ENCODE measurements at regions not wholly inside any gene's neighbourhood (a gene's known extent, or its start where the extent isn't known, plus 50 kb on each side); places are given as distances from the start of the nearest gene placed in this dataset.

GRCh38 chr2:183709829-183710228, 585.6 kb downstream of the NUP35 start:
- Mint-ChIP-seq H3K27me3 (no peaks in the 10 kb centered on the region), H3K27ac (no peak overlapping the region), H3K36me3 (ENCODE audit: insufficient read depth) (no peaks in the 10 kb centered on the region), H3K4me3 (ENCODE audit: low read depth) (no peak overlapping the region), H3K4me1 (ENCODE audit: low read depth) (no peaks in the 10 kb centered on the region), H3K9me3 (ENCODE audit: low read depth) (peaks cover 3% of the 10 kb centered on the region)
- no peak for DNase-seq (ENCODE audit: low spot score, unreplicated experiment)
- TF ChIP-seq CTCF (IDR thresholded peaks at IDR 0.05; ENCODE audit: unreplicated experiment): no peak

- H3K36me3 Mint-ChIP-seq (ENCODE audit: insufficient read depth): no peaks in the 10 kb centered on the region
- TF ChIP-seq CTCF (IDR thresholded peaks at IDR 0.05; ENCODE audit: unreplicated experiment): no peak
- no peak overlapping the region for H3K4me3 Mint-ChIP-seq (ENCODE audit: low read depth)
- no peak for DNase-seq (ENCODE audit: low spot score, unreplicated experiment)
- H3K9me3 Mint-ChIP-seq (ENCODE audit: low read depth): peaks cover 2% of the 10 kb centered on the region
- H3K4me1 Mint-ChIP-seq (ENCODE audit: low read depth): no peaks in the 10 kb centered on the region
- H3K27ac Mint-ChIP-seq: no peak overlapping the region
- H3K27me3 Mint-ChIP-seq: no peaks in the 10 kb centered on the region
Observed at GRCh38 chr2:183718246-183718645, 594.0 kb downstream of the NUP35 start.

- H3K36me3 Mint-ChIP-seq (ENCODE audit: insufficient read depth): no peaks in the 10 kb centered on the region
- peaks cover 4% of the 10 kb centered on the region for H3K9me3 Mint-ChIP-seq (ENCODE audit: low read depth)
- no peak overlapping the region for H3K4me3 Mint-ChIP-seq (ENCODE audit: low read depth)
- no peak for TF ChIP-seq CTCF (IDR thresholded peaks at IDR 0.05; ENCODE audit: unreplicated experiment)
- no peak for DNase-seq (ENCODE audit: low spot score, unreplicated experiment)
- no peak overlapping the region for H3K27ac Mint-ChIP-seq
- H3K27me3 Mint-ChIP-seq: no peaks in the 10 kb centered on the region
- H3K4me1 Mint-ChIP-seq (ENCODE audit: low read depth): no peaks in the 10 kb centered on the region
Observed at GRCh38 chr2:183723278-183723677, 599.0 kb downstream of the NUP35 start.

- TF ChIP-seq CTCF (IDR thresholded peaks at IDR 0.05; ENCODE audit: unreplicated experiment): no peak
- Mint-ChIP-seq H3K4me3 (ENCODE audit: low read depth) (no peak overlapping the region), H3K4me1 (ENCODE audit: low read depth) (no peaks in the 10 kb centered on the region), H3K27ac (no peak overlapping the region), H3K27me3 (no peaks in the 10 kb centered on the region), H3K9me3 (ENCODE audit: low read depth) (no peaks in the 10 kb centered on the region), H3K36me3 (ENCODE audit: insufficient read depth) (no peaks in the 10 kb centered on the region)
- no peak for DNase-seq (ENCODE audit: low spot score, unreplicated experiment)
Observed at GRCh38 chr2:183729380-183729779, 605.1 kb downstream of the NUP35 start.

- no peak for DNase-seq (ENCODE audit: low spot score, unreplicated experiment)
- Mint-ChIP-seq H3K4me3 (ENCODE audit: low read depth) (no peak overlapping the region), H3K36me3 (ENCODE audit: insufficient read depth) (no peaks in the 10 kb centered on the region), H3K27me3 (no peaks in the 10 kb centered on the region), H3K27ac (no peak overlapping the region), H3K9me3 (ENCODE audit: low read depth) (no peaks in the 10 kb centered on the region), H3K4me1 (ENCODE audit: low read depth) (peaks cover 4% of the 10 kb centered on the region)
- TF ChIP-seq CTCF (IDR thresholded peaks at IDR 0.05; ENCODE audit: unreplicated experiment): no peak
Observed at GRCh38 chr2:183740241-183740640, 616.0 kb downstream of the NUP35 start.

All from progenitor cell of endocrine pancreas (in vitro differentiated cells).